ENCODE measurements at regions not wholly inside any gene's neighbourhood (a gene's known extent, or its start where the extent isn't known, plus 50 kb on each side); places are given as distances from the start of the nearest gene placed in this dataset.

DNA sequence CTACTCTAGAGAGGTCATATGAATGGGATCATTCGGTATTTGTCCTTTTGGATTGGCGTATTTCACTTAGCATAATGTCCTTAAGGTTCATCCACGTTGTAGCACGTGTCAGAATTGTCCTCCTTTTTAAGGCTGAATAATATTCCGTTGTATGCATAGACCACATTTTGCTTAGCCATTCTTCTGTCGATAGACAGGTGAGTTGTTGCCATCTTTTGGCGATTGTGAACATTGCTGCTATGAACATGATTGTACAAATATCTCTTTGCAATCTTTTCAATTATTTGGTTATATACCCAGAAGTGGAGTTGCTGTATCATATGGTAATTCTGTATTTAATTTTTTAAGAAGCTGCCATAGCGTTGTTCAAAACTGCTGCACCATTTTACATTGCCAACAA, 52.4 kb upstream of the GOLGA8J start:
- TF ChIP-seq, protein P1, sequence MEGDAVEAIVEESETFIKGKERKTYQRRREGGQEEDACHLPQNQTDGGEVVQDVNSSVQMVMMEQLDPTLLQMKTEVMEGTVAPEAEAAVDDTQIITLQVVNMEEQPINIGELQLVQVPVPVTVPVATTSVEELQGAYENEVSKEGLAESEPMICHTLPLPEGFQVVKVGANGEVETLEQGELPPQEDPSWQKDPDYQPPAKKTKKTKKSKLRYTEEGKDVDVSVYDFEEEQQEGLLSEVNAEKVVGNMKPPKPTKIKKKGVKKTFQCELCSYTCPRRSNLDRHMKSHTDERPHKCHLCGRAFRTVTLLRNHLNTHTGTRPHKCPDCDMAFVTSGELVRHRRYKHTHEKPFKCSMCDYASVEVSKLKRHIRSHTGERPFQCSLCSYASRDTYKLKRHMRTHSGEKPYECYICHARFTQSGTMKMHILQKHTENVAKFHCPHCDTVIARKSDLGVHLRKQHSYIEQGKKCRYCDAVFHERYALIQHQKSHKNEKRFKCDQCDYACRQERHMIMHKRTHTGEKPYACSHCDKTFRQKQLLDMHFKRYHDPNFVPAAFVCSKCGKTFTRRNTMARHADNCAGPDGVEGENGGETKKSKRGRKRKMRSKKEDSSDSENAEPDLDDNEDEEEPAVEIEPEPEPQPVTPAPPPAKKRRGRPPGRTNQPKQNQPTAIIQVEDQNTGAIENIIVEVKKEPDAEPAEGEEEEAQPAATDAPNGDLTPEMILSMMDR (IDR thresholded peaks at IDR 0.05; ENCODE audit: low read length) = peak; percentile 9; the same call in 1 of the 2 replicates
- TF ChIP-seq EZH2 (IDR thresholded peaks at IDR 0.05; ENCODE audit: borderline replicate concordance, low read length) = no peak
